Activated T-cell treated with anti-CD3 and anti-CD28 coated beads, Interleukin-2, amount 50 U/mL, for 48 hours (primary cell): ENCODE measurements at regions not wholly inside any gene's neighbourhood (a gene's known extent, or its start where the extent isn't known, plus 50 kb on each side); places are given as distances from the start of the nearest gene placed in this dataset.
"Not testable (repeated sequence)": the region's sequence is repeated elsewhere in the genome, so short reads cannot be mapped to it uniquely, and the experiment has no call there.

Experiments
- DNase-seq, 2 experiments: peaks; one replicate each; pipeline ENCODE4 v3.0.0-alpha.2; 2020

DNA sequence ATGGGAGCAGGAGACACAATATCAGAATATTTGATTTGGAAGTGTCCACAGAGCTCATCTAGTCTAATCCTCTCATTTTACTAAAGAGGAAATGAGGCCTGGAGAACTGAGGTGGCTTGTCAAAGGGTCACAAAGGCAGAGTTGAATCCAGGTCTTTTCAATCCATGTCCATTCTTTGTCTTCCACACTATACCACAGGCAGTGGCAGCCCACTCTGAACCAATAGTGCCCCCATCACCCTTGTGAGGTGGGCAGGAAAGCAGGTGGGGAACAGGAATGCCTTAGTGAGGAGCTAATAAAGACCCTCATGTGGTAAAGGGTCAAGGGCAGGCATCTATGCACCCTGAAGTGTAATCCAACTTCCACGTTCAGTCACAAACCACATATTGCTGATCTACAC is 134.8 kb upstream of the EGLN3 start:
- no peak for DNase-seq

DNA sequence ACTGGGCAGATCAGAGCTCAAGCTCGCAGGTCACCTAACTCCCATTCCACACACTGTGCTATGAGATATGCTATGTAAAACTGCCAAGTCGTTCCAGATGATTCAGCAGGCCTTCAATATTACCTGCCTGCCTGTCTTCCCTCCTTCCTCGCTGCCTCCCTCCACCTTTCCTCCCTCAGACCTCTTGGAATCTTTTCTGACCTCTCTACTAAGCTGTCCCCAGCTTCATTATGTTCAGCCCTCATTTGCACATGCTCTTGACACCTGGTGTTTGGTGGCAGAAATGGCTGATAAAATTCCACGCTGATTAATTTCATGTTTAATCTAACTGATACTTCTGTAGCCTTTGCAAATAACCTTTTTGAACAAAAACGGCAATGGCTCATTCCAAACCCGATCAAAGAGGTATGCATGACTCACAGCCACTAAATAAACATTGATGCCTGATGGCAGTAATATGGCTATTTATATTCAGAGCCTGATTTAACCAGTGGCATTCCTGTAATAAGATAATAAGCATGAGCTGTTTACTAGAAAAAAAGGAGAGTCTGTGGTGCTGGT is 130.8 kb upstream of the EGLN3 start:
- DNase-seq: no peak

DNA sequence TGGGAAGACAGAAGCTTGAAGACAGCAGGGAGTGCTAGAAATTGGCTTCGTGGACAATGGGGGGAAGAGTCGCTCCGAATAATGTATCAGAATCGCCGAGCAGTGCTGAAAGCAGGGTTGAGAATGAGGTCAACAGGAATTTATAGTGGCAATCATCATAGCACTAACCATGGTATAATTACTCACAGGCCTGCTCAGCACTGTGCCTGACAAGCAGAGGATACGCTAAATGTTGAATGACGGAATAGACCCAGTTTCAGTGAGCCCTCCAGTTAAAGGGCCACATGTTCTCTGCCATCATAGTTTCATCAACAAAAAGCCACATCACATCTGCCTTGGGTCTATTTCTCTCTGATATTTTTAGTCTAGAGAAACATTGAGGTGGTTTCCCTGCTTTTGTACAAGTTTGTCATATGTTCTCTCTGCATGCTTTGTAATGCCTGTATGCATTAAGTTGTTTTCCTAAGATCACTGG is 130.3 kb upstream of the EGLN3 start:
- DNase-seq: no peak

DNA sequence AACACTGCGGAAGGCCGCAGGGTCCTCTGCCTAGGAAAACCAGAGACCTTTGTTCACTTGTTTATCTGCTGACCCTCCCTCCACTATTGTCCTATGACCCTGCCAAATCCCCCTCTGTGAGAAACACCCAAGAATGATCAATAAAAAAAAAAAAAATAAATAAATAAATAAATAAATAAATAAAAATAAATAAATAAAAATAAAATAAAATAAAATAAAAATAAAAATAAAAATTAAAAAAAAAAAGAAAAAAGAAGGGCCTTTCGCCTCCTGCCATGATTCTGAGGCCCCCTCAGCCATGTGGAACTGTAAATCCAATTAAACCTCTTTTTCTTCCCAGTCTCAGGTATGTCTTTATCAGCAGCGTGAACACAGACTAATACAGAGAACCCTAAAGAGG is 128.8 kb upstream of the EGLN3 start:
- not testable (repeated sequence) for DNase-seq

DNA sequence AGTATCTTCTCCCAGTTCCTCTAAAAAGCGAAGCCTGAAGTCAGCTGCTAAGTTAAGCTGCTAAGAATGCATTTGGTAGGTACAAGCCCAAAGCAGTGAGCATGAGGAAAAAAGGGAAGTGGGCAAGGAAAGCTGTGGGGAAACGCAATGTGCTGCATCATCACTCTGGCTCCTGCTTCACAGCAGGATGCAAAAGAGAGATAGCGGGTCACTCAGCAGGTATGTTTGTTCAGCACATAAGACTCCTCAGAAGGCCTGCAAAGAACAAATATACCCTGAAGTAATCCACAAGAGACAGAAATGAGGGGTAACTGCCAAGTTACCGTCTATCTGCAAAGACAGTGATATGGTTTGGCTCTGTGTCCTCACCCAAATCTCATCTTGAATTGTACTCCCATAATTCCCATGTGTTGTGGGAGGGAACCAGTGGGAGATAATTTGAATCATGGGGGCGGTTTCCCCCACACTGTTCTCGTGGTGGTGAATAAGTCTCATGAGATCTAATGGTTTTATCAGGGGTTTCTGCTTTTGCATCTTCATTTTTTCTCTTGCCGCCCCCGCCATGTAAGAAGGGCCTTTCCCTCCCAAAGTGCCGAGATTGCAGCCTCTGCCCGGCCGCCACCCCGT is 127.4 kb upstream of the EGLN3 start:
- no peak for DNase-seq

DNA sequence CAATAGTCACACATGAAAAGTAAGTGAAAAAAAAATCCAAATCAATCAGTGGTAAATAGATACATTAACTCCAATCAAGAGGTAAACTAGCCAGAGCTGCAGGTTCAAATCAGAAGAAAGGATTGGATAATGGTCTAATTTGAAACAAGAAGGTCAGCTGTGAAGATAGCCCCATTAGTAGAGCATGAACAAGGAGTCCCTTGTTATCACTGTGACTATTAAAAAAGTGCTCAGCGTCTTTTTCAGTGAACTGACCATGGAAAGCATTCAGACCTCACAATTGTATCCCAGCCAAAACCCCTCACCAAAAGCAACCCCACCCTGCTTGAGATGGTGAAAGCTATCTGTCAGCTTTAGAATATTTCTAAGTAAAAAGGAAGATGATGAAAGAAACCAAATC is 125.0 kb upstream of the EGLN3 start:
- no peak for DNase-seq

DNA sequence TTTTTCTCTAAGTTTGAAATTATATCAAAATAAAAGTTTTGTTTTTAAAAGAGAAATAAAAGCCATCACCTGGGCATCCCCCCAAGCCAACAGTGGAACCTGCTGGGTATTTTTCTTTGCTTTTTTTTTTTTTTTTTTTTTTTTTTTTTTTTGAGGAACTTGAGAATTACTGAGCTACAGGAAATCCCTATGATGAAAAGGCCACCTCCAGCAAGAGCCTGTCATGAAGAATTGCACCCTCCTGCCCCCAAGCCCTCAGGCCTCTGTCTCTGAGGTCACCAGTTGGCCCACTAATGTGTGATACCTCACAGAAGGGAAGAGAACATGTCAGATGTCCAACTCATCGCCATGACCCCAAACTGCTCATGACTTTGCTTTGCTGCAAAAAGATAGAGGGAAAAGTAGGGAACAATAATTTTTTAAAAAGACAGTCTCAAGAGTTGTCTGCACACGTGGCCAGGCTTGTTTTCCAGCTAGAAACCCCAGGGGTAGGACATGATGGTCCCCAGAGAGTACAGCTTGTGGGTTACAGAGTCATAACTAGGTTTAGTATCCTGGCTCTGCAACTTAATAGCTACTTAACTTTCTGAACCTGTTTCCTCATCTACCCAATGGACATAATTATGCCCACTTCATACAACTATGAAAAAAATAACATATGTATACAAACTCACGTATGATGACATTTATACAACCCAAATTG is 124.3 kb upstream of the EGLN3 start:
- no peak for DNase-seq

DNA sequence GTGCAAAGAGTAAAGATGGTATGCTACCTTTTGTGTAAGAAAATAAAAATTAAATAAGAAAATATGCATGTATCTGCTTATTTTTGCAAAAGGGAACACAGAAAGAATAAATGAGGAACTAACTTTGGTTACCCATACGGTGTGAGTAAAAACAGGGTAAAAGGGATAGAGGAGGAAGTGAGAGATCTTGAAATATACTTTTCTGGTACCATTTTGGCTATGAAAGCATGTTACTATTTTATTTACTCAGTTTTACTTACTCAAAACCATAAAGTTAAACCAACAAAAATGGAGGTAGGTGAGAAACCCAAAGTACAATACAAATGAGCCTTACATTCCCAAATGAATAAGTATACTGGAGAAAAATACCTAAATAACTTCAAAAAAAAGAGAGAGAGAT is 122.0 kb upstream of the EGLN3 start:
- DNase-seq: no peak

DNA sequence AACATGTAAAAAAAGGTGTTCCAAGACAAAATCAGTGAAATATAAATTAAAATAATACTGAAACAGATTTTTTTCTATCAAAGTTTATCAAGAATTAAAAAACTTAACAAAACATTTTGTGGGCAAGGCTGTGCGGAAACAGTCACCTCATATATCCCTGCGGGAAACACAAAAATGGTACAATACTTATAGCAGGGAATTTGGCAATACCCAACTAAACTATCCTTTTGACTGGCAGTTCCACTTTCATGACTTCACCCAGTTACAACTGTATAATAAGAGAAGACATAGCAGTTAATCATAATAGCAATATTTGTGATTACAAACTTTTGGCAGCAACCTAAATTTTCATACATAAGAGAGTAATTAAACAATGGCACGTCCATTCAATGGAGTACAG is 121.5 kb upstream of the EGLN3 start:
- DNase-seq: no peak

DNA sequence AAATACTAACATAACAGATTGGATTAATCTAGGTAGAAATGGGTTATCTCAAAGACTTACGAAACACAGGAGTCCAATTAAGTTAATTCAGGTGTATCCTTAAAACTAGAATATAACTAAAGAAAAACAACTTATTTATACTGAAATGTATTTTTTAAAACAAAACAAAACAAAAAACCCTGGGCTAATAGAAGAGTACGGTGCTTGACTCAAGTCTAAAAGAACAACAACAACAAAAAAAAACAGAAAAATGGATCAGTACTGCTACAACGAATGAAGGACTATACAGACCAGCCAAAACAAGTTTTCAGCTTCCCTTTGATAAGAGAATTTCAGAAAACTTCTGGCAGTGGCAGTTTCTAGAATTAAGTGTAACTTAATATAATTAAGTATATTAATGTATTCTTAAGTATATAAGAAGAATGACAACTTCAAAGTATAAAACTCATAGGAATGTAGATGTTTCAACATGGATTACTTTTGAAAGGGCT is 120.1 kb upstream of the EGLN3 start:
- DNase-seq: no peak

DNA sequence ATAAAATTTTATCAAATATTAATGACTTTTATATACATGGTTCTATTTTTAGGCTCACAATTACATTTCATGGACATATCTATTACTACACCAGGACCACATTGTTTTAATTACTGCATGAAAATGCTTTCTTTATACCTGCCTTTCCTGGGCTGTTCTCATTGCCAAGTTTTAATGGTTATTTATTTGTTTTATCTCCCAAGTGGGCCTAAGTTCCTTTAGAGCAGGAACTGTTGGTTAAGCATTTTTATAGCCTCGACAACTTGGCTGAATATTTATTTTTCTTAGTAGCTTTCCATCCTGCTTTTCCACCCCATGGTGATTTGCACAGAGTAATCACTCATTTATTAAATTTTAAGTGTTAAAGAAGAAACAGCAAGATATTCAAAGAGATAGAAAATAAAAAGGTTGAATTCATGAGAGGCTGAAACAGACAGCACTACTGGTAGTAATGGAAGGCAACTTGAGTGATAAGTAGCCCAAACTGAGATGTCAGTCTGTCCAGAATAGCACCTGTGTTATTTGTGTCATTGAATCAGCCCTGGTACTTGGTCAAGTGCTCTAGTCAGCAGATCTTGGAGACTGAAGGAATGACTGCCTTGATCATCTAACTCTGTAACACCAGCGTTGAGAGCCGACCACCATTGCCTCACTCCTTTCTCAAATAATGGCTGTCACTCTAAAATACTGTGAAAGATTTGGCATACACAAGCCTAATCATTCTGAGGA is 119.1 kb upstream of the EGLN3 start:
- DNase-seq: no peak

DNA sequence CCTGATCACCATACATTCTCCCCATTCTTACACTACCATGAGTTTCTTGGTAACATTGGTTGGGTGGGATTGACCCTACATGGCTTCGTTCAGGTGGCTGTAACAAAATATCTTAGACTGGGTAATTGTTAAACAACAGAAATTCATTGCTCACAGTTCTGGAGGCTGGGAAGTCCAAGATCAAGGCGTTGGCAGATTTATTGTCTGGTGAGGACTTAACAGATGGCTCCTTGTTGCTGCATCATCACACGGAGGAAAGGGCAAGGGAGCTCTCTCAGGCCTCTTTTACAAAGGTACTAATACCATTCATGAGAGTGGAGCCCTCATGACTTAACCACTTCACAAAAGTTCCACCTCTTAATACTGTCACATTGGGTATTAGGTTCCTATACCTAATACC is 116.7 kb upstream of the EGLN3 start:
- DNase-seq: no peak

DNA sequence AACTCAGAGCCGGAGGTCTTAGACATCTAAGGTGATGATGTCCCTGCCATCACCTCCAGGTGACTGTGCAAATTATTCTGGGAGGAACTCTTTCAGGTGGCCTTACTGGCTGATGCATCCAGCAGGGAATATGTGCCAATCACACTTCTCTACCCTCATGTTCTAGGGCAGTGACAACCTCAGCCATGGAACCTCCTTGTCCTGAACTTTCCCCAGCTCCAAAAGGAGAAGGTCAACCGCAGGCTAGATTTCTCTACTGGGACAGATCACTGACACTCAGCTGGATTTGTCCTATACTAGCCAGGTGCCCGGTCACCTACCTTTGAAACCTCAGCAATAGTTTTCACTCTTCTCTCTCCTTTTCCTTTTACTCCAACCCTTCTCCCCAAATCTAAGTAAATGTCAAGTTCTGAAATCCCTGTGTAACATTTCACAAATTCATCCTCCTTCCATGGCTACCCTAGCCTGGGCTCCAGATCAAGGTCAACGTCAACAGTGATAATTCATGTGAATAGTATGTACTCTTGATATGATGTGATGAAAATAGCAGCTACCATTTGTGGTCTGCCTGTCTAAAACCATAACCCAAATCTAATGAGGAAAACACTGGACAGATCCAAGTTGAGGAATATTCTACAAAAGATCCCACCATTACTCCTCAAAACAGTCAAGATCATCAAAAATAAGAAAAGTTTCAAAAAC is 115.0 kb upstream of the EGLN3 start:
- DNase-seq: no peak

DNA sequence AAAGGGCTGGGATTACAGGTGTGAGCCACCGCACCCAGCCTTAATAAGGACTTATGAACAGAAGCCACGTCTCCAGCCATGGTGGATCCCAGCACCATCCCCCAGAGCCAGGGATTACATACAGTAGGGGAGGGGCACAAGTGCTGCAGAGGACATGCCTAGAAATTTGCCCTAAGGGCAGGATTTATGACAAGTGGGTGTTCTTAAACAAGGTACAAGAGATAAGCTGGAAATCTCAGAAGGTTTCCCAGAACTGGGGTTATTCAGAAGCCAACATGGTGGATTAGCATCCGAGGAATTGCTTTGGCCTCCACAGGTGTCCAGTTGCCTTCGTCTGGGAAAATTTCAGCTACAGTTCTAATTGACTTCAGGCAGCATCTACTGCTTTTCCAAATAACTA is 114.4 kb upstream of the EGLN3 start:
- no peak for DNase-seq

DNA sequence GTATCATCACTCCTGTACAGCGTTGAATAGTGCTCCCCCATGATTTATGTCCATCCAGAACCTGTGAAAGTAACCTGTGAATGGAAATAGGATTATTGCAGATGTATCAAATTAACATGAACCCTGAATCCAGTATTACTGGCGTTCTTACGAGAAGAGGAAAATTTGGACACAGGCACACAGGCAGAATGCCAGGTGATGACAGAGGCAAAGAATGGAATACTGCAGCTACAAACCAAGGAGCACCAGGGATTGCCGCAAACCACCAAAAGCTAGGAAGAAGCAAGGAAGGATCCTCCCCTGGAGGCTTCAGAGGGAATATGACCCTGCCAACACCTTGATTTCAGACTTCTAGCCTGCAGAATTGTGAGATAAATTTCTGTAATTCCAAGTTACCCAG is 113.5 kb upstream of the EGLN3 start:
- no peak for DNase-seq

DNA sequence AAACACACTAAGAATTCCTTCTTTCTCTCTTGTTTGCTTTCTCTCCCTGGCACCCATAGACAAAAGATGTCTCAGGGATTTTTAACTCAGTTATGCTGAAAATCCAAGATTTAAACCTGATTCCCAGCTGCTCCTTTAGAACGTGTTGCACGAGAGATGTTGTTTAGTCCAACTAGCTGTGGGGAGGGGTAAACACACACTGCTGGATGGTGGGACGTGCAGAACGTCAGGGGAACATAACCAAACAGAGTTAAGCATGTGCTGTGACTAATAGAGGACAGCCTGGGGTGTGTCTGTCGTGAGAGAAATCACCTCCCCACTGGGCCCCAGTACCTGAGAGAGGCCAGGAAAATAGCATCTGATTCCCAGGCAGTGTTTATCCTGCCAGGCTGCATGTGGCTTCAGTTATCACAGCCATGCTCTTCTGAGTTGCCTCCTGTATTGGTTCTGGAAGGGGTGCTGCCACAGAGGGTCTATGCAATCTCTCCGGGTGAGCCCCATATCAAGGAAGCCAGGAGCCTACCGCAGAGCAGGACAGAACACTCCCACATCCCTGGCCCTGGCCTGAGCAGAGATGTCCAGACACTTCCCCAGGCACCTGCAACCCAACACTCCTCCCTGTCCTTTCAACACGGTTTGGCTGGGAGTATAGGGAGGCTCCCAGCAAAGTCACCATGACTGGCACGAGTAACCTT is 112.7 kb upstream of the EGLN3 start:
- no peak for DNase-seq

DNA sequence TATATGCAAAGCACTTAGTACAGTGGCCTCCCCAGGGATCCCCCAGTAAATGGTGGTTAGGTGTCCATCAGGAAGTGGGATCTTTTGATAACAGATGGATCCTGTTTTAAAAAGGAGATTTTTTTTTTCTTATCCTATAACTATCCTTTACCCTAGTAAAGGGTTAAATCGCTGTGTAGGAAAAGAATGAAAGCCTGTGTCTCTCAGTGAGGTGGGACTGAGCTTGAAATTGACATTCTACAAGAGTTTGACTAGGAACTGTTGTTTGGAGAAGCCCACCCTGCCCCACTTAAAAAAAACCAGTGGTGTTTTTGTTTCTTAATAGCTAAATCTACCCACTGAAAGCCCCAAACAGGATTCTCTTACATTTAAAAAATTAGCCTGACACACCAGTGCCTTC is 112.2 kb upstream of the EGLN3 start:
- DNase-seq: no peak

DNA sequence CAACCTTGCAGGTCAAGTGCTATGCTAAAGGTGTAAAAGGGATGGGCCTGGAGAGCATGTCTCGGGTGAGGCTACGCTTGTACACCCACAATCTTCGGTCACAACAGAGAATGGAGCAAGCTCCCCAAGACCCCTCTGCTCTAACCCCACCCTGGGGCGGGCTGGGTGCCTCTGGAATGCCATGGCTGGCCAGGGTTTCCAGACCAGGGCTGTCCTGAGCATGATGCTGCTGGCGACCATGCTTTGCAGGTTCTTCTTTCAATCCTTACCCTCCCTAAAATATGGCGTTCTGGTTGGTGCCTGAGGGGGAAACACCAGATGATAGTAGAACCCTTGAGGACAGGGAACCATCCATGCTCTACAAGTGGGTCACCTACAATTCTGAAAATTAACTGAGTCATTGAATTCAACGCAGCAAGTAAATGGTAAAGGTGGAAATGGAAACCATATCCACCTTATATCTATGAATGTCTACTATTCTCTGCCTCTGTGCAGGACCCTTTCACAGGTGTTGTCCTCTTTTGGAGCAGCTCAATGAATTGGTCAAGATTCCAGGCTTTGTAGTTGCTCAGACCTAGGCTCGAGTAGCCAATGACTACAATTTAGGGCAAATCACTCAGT is 111.6 kb upstream of the EGLN3 start:
- DNase-seq: no peak

DNA sequence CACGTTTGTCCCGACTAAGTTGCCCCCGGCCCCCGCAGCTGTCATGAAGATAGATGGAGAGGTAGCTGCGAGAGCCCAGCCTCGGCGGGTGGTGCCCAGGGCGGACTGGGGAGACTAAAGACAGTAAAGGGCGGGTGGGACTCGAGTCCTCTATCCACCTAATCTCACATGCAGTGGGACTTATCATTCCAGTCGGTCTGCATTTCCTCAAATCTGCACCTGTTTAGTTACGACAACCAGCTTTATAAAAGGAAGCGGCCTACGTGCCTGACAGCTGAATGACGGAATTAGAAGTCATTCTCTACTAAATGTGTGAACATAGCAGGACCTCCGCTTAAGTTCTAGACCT is 109.8 kb upstream of the EGLN3 start:
- no peak for DNase-seq

DNA sequence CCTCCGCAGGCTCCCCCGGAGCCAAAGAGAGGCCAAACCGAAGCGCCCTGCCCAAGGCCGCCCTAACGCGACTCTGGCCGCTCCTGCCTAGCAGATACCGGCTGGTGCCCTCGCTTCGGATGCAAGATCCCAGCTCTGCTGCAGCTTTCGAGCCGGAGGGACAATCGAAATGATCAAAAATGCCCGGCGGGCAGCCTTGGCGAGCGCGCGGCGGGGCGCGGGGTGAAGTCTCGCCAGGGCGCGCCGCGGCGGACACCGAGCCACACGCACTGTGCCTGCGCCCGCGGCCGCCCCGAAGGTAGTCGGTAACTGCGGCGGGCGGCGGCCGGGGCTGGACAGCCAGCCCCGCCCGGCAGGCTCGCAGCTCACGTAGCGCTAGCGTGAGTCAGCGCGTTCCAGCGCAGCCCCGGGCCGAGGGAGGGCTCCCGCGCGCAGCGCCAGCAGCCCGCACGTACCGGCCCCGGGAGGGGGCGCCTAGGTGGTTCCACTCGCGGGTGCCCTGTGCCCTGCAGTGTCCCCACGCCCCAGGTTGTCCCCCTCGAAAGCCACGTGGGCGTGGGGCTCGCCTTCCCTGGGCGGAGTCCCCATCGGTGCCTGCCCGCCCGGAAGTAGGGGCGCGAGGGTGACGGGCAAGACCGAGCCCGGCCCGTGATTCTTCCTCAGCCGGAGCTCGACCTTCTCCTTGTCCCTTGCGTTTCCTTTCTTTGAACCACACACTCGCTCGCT is 109.2 kb upstream of the EGLN3 start:
- DNase-seq: peak; percentile 68 to 78
